ENCODE measurements at regions not wholly inside any gene's neighbourhood (a gene's known extent, or its start where the extent isn't known, plus 50 kb on each side); places are given as distances from the start of the nearest gene placed in this dataset.

GRCh38 chr17:54426296-54426886, 474.3 kb upstream of the TOM1L1 start:
- H3K4me1 Mint-ChIP-seq = no peaks in the 10 kb centered on the region
- no peak overlapping the region for H3K4me3 ChIP-seq (ENCODE audit: control extremely low read depth in 1 of 5, extremely low read depth in 1 of 5, insufficient read depth in 1 of 5, low read depth in 2 of 5, low read length in 4 of 5)
- no peaks in the 10 kb centered on the region for H3K4me1 ChIP-seq (ENCODE audit: control insufficient read depth in 2 of 2, insufficient read depth in 2 of 2, low read length in 2 of 2)
- ChIA-PET CTCF (no interaction called here), POLR2A (no interaction called here)
- no peak overlapping the region for H2AFZ ChIP-seq (ENCODE audit: insufficient read depth, low read depth, low read length, poor library complexity, severe bottlenecking)
- DNase-seq (no peak), ATAC-seq (ENCODE audit: low read depth) (no peak)
- H3K36me3 ChIP-seq (replicated peaks in 1 of 2; ENCODE audit: control extremely low read depth in 1 of 2, control insufficient read depth in 1 of 2, extremely low read depth in 1 of 2, insufficient read depth in 2 of 2, low read length in 1 of 2) = no peaks in the 10 kb centered on the region
- H3K9ac ChIP-seq (ENCODE audit: low read length) = no peak overlapping the region
- H3K9me3 Mint-ChIP-seq (ENCODE audit: insufficient read depth) = peaks cover 8% of the 10 kb centered on the region
- no peak overlapping the region for H3K27ac ChIP-seq (ENCODE audit: low read length in 2 of 2)
- no peaks in the 10 kb centered on the region for H3K9me3 ChIP-seq (ENCODE audit: control extremely low read depth in 1 of 3, control insufficient read depth in 2 of 3, insufficient read depth in 1 of 3, low read length in 2 of 3)
- no peaks in the 10 kb centered on the region for H4K20me1 ChIP-seq (ENCODE audit: control insufficient read depth, insufficient read depth, low read length, poor library complexity, severe bottlenecking)
- no peaks in the 10 kb centered on the region for H3K27me3 ChIP-seq (replicated peaks in 1 of 4; ENCODE audit: control extremely low read depth in 1 of 4, control insufficient read depth in 3 of 4, insufficient read depth in 4 of 4, low read length in 3 of 4)
- intact Hi-C loops (cut with micrococcal nuclease) = no loop called here
- no CpG with 5 or more reads among the region's 1 CpG for WGBS (ENCODE audit: insufficient coverage)
- no peak for TF ChIP-seq CTCF (IDR thresholded peaks at IDR 0.05)
- no peak for TF ChIP-seq EZH2 (IDR thresholded peaks at IDR 0.05; ENCODE audit: borderline replicate concordance, insufficient read depth, low read depth, low read length, poor library complexity, severe bottlenecking)
- no peak overlapping the region for H3K4me3 Mint-ChIP-seq
- H3K27me3 Mint-ChIP-seq = no peaks in the 10 kb centered on the region
- H3K79me2 ChIP-seq (ENCODE audit: control insufficient read depth, insufficient read depth, low read length) = no peaks in the 10 kb centered on the region
- no peak overlapping the region for H3K27ac Mint-ChIP-seq
- H3K4me2 ChIP-seq (replicated peaks; ENCODE audit: low read depth, low read length, poor library complexity, severe bottlenecking) = no peak overlapping the region

- H3K9ac ChIP-seq (ENCODE audit: low read length) = no peak overlapping the region
- ATAC-seq (ENCODE audit: low read depth) (no peak), DNase-seq (no peak)
- H3K27ac Mint-ChIP-seq = no peak overlapping the region
- intact Hi-C loops (cut with micrococcal nuclease) = no loop called here
- no peaks in the 10 kb centered on the region for H3K79me2 ChIP-seq (ENCODE audit: control insufficient read depth, insufficient read depth, low read length)
- no peaks in the 10 kb centered on the region for H3K27me3 Mint-ChIP-seq
- ChIA-PET CTCF (no interaction called here), POLR2A (no interaction called here)
- H2AFZ ChIP-seq (ENCODE audit: insufficient read depth, low read depth, low read length, poor library complexity, severe bottlenecking) = no peak overlapping the region
- H3K27me3 ChIP-seq (replicated peaks in 1 of 4; ENCODE audit: control extremely low read depth in 1 of 4, control insufficient read depth in 3 of 4, insufficient read depth in 4 of 4, low read length in 3 of 4) = no peaks in the 10 kb centered on the region
- H3K4me3 ChIP-seq (ENCODE audit: control extremely low read depth in 1 of 5, extremely low read depth in 1 of 5, insufficient read depth in 1 of 5, low read depth in 2 of 5, low read length in 4 of 5) = no peak overlapping the region
- H3K9me3 ChIP-seq (ENCODE audit: control extremely low read depth in 1 of 3, control insufficient read depth in 2 of 3, insufficient read depth in 1 of 3, low read length in 2 of 3) = peaks cover 0 to 11% (median 0%) of the 10 kb centered on the region in 3 donors
- no peaks in the 10 kb centered on the region for H3K4me1 Mint-ChIP-seq
- H3K36me3 ChIP-seq (replicated peaks in 1 of 2; ENCODE audit: control extremely low read depth in 1 of 2, control insufficient read depth in 1 of 2, extremely low read depth in 1 of 2, insufficient read depth in 2 of 2, low read length in 1 of 2) = no peaks in the 10 kb centered on the region
- H3K4me1 ChIP-seq (ENCODE audit: control insufficient read depth in 2 of 2, insufficient read depth in 2 of 2, low read length in 2 of 2) = no peaks in the 10 kb centered on the region
- peaks cover 4% of the 10 kb centered on the region for H3K9me3 Mint-ChIP-seq (ENCODE audit: insufficient read depth)
- no peak for TF ChIP-seq CTCF (IDR thresholded peaks at IDR 0.05)
- no peak for TF ChIP-seq EZH2 (IDR thresholded peaks at IDR 0.05; ENCODE audit: borderline replicate concordance, insufficient read depth, low read depth, low read length, poor library complexity, severe bottlenecking)
- WGBS (ENCODE audit: insufficient coverage) = 83% methylated on average over 10 of the region's 10 CpGs
- no peak overlapping the region for H3K27ac ChIP-seq (ENCODE audit: low read length in 2 of 2)
- no peak overlapping the region for H3K4me2 ChIP-seq (replicated peaks; ENCODE audit: low read depth, low read length, poor library complexity, severe bottlenecking)
- no peaks in the 10 kb centered on the region for H4K20me1 ChIP-seq (ENCODE audit: control insufficient read depth, insufficient read depth, low read length, poor library complexity, severe bottlenecking)
- H3K4me3 Mint-ChIP-seq = no peak overlapping the region
Measured at GRCh38 chr17:54435966-54436365, 464.7 kb upstream of the TOM1L1 start.
